ENCODE measurements at regions not wholly inside any gene's neighbourhood (a gene's known extent, or its start where the extent isn't known, plus 50 kb on each side); places are given as distances from the start of the nearest gene placed in this dataset.

GRCh38 chr7:120053390-120053961 lies 219.5 kb upstream of the KCND2 start:
- H3K9me3 ChIP-seq (ENCODE audit: control extremely low read depth in 1 of 3, control insufficient read depth in 2 of 3, insufficient read depth in 1 of 3, low read length in 2 of 3), result peaks cover 0 to 4% (median 0%) of the 10 kb centered on the region in 3 donors
- no peaks in the 10 kb centered on the region for H3K4me1 ChIP-seq (ENCODE audit: control insufficient read depth in 2 of 2, insufficient read depth in 2 of 2, low read length in 2 of 2)
- no peak overlapping the region for H2AFZ ChIP-seq (ENCODE audit: insufficient read depth, low read depth, low read length, poor library complexity, severe bottlenecking)
- 33% methylated on average over 1 of the region's 5 CpGs for WGBS (ENCODE audit: insufficient coverage)
- H3K4me3 ChIP-seq (ENCODE audit: control extremely low read depth in 1 of 5, extremely low read depth in 1 of 5, insufficient read depth in 1 of 5, low read depth in 2 of 5, low read length in 4 of 5), result no peak overlapping the region
- TF ChIP-seq CTCF (IDR thresholded peaks at IDR 0.05) (no peak), EZH2 (IDR thresholded peaks at IDR 0.05; ENCODE audit: borderline replicate concordance, insufficient read depth, low read depth, low read length, poor library complexity, severe bottlenecking) (no peak)
- ChIA-PET CTCF (no interaction called here), POLR2A (no interaction called here)
- H3K4me1 Mint-ChIP-seq, result no peaks in the 10 kb centered on the region
- no peak overlapping the region for H3K27ac ChIP-seq (ENCODE audit: low read length in 2 of 2)
- no peaks in the 10 kb centered on the region for H3K79me2 ChIP-seq (ENCODE audit: control insufficient read depth, insufficient read depth, low read length)
- no peak overlapping the region for H3K4me3 Mint-ChIP-seq
- H3K9me3 Mint-ChIP-seq (ENCODE audit: insufficient read depth), result peaks cover 2% of the 10 kb centered on the region
- DNase-seq, result no peak
- no peak overlapping the region for H3K27ac Mint-ChIP-seq
- no peaks in the 10 kb centered on the region for H3K27me3 ChIP-seq (replicated peaks in 1 of 4; ENCODE audit: control extremely low read depth in 1 of 4, control insufficient read depth in 3 of 4, insufficient read depth in 4 of 4, low read length in 3 of 4)
- no peak overlapping the region for H3K9ac ChIP-seq (ENCODE audit: low read length)
- ATAC-seq (ENCODE audit: low read depth), result no peak
- intact Hi-C loops (cut with micrococcal nuclease), result no loop called here
- H3K4me2 ChIP-seq (replicated peaks; ENCODE audit: low read depth, low read length, poor library complexity, severe bottlenecking), result no peak overlapping the region
- H3K27me3 Mint-ChIP-seq, result no peaks in the 10 kb centered on the region
- H4K20me1 ChIP-seq (ENCODE audit: control insufficient read depth, insufficient read depth, low read length, poor library complexity, severe bottlenecking), result no peaks in the 10 kb centered on the region
- no peaks in the 10 kb centered on the region for H3K36me3 ChIP-seq (replicated peaks in 1 of 2; ENCODE audit: control extremely low read depth in 1 of 2, control insufficient read depth in 1 of 2, extremely low read depth in 1 of 2, insufficient read depth in 2 of 2, low read length in 1 of 2)

GRCh38 chr7:120054376-120055100 lies 218.4 kb upstream of the KCND2 start:
- H3K9me3 ChIP-seq (ENCODE audit: control extremely low read depth in 1 of 3, control insufficient read depth in 2 of 3, insufficient read depth in 1 of 3, low read length in 2 of 3), result peaks cover 0 to 8% (median 0%) of the 10 kb centered on the region in 3 donors
- Mint-ChIP-seq H3K27ac (no peak overlapping the region), H3K4me1 (no peaks in the 10 kb centered on the region), H3K27me3 (no peaks in the 10 kb centered on the region), H3K9me3 (ENCODE audit: insufficient read depth) (peaks cover 2% of the 10 kb centered on the region), H3K4me3 (no peak overlapping the region)
- no peaks in the 10 kb centered on the region for H3K27me3 ChIP-seq (replicated peaks in 1 of 4; ENCODE audit: control extremely low read depth in 1 of 4, control insufficient read depth in 3 of 4, insufficient read depth in 4 of 4, low read length in 3 of 4)
- WGBS (ENCODE audit: insufficient coverage), result 98% methylated on average over 7 of the region's 12 CpGs
- no peak for ATAC-seq (ENCODE audit: low read depth)
- H3K27ac ChIP-seq (ENCODE audit: low read length in 2 of 2), result no peak overlapping the region
- no peak overlapping the region for H3K4me2 ChIP-seq (replicated peaks; ENCODE audit: low read depth, low read length, poor library complexity, severe bottlenecking)
- ChIA-PET POLR2A (no interaction called here), CTCF (no interaction called here)
- H4K20me1 ChIP-seq (ENCODE audit: control insufficient read depth, insufficient read depth, low read length, poor library complexity, severe bottlenecking), result no peaks in the 10 kb centered on the region
- H3K79me2 ChIP-seq (ENCODE audit: control insufficient read depth, insufficient read depth, low read length), result no peaks in the 10 kb centered on the region
- no peaks in the 10 kb centered on the region for H3K36me3 ChIP-seq (replicated peaks in 1 of 2; ENCODE audit: control extremely low read depth in 1 of 2, control insufficient read depth in 1 of 2, extremely low read depth in 1 of 2, insufficient read depth in 2 of 2, low read length in 1 of 2)
- H2AFZ ChIP-seq (ENCODE audit: insufficient read depth, low read depth, low read length, poor library complexity, severe bottlenecking), result no peak overlapping the region
- intact Hi-C loops (cut with micrococcal nuclease), result no loop called here
- TF ChIP-seq CTCF (IDR thresholded peaks at IDR 0.05) (no peak), EZH2 (IDR thresholded peaks at IDR 0.05; ENCODE audit: borderline replicate concordance, insufficient read depth, low read depth, low read length, poor library complexity, severe bottlenecking) (no peak)
- no peaks in the 10 kb centered on the region for H3K4me1 ChIP-seq (ENCODE audit: control insufficient read depth in 2 of 2, insufficient read depth in 2 of 2, low read length in 2 of 2)
- no peak for DNase-seq
- no peak overlapping the region for H3K9ac ChIP-seq (ENCODE audit: low read length)
- no peak overlapping the region for H3K4me3 ChIP-seq (ENCODE audit: control extremely low read depth in 1 of 5, extremely low read depth in 1 of 5, insufficient read depth in 1 of 5, low read depth in 2 of 5, low read length in 4 of 5)
